NCI-H1417 treated with DMSO at 0.1 percent for 48 hours (cell line): ENCODE measurements at regions not wholly inside any gene's neighbourhood (a gene's known extent, or its start where the extent isn't known, plus 50 kb on each side); places are given as distances from the start of the nearest gene placed in this dataset.
A peak's percentile ranks its signal among the peaks of the same experiment; 100 is the strongest.

Experiments
- DNase-seq: peaks from one replicate; lab custom pipeline; 2025; lab: John Stamatoyannopoulos, UW

GRCh38 chr2:139828011-139828410 lies 1047.8 kb upstream of the NXPH2 start:
- DNase-seq, result no peak

GRCh38 chr2:139825726-139826125 lies 1045.5 kb upstream of the NXPH2 start:
- no peak for DNase-seq

- DNase-seq, result no peak
Observed at GRCh38 chr2:139819273-139819796, 1039.1 kb upstream of the NXPH2 start.

DNA sequence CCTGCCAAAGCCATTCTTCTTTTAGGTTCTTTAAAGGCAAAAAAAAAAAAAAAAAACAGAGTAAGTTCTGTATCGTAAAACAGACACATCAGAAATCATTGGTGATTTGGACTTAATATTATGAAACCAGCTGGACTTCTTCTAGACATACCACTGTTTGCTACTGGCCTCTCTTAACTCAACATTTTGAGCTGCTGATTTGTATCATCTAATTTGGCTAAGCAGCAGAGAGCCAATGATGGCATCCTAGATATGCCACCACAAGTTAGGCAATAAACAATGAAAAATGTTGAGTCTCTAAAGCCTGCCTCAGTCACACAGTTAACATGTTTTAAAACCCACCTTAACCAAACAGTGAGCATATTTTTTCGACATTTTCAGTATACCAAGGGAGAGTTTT lies 1034.3 kb upstream of the NXPH2 start:
- DNase-seq, result no peak

GRCh38 chr2:139813340-139813739 lies 1033.2 kb upstream of the NXPH2 start:
- DNase-seq, result no peak

DNA sequence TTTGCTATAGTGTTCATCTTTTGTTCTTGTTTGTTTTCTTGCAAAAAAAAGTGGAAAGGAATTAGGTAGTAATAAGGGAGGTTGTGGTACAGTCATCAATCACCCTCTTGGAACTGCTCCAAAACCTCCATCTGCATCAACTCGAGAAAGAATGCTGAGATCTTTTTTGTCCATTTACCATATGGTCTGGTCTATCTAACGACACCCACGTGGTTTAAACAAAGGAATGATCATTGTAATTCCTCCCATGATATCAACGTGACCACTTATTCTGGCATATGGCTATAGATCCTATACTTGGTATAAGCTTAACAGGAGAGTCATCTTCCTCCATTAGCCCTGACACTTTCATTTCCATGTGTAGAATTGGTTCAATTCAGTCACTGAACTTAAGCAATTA lies 1025.3 kb upstream of the NXPH2 start:
- peak; percentile 51 for DNase-seq

GRCh38 chr2:139798391-139798790 lies 1018.2 kb upstream of the NXPH2 start:
- no peak for DNase-seq

DNA sequence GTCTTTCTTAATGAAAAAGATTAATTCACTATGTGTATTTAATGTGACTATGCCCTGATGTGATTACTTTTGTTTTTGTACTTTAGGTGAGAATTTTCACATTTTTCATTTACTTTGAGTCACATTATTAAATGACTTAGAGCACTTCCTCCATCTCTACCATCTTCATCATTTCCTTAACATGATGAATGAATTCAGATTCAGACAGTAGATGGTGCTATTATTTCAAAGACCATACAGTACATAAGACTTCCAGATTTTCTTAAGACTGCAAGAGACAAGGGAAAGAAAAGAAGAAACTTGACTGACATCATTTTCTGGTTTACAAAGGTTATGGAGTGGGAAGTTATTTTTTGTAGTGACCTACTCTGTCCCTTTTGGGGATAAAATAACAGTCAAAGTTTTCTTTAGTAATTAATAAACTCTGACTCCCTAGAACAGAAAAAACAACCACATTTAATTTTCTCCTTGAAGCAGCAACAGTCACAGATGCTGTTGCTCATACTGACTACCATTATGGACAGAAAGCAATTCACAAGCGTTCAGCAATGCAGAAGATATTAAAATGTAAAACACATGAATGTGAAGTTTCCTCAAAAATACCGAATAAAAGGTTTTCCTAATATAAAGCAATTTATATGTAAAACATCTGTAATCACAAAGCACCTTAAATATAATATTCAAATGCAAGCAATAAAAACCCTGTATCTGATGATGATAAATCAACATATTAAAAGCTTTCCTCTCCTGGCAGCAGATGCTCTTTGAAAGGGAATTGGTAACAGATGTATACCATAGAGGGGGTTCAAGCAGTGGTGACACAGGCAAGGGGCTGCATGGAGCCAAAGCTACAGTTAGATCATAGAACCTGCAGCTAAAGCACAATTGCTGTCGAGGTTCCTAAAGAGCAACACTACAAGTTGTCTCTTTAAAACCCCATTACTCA lies 1010.9 kb upstream of the NXPH2 start:
- no peak for DNase-seq

GRCh38 chr2:139790136-139790535 lies 1009.9 kb upstream of the NXPH2 start:
- DNase-seq, result no peak

DNA sequence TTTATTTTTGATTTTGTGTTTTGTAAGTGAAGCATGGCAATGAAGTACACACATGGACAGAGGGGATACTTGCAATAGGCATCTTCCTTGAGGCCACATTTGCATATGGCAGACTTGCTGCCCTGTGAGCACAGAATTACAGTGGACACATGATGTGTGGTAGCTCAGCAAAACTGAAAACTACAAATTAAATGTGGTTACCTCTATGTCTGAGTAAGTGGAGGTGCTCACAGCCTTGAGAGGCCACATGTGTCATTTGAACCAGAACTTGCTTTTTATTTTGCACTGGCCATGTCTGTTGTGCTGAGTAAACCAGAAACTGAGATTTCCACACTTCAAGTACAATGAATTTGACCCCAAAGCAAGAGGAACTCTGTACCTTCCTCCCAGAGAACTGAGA lies 998.5 kb upstream of the NXPH2 start:
- DNase-seq, result no peak

DNA sequence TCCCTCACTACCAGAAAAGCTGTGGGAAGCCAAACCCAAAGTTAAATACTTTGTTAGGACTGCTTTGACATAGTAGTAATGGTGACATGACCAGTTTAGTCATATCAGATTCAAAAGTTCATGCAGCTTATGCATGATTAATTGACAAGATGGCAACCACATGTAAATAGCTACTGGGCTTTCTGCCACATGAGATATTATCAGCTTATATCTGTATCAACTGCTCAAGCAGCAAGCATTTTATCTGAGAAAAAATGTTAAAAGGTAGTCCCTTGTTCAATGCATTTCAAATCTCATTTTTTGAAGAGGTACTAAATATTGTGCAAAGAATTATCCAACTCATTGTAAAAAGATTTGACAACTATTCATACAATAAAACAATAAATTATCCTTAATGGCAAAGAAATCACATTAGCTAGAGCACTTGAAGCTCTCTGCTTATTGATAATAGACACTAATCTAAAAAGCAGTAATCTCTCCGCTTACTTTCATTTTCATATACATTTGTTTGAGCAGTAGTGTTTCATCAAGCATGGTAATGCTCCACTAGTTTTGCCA lies 993.6 kb upstream of the NXPH2 start:
- no peak for DNase-seq

GRCh38 chr2:139769633-139770032 lies 989.4 kb upstream of the NXPH2 start:
- DNase-seq, result no peak

GRCh38 chr2:139763705-139764104 lies 983.5 kb upstream of the NXPH2 start:
- DNase-seq, result no peak

- no peak for DNase-seq
Observed at GRCh38 chr2:139759000-139759505, 978.9 kb upstream of the NXPH2 start.

DNA sequence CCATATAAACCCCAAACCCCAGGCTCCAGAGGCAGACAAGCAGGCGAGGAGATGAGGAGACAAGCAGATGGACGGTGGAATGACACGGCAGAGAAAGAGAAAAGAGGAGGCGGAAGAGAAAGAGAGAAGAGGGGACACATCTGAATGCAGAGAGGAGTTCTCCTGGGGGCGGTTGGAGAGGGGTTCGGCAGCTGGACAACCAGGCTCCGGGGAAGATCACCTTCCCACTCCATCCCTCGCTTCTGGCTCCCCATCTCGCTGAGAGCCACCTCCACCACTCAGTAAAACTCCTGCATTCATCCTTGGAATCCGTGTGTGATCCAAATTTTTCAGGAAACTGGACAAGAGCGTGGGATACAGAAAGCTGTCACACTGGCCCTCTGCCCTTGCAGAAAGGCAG lies 966.7 kb upstream of the NXPH2 start:
- DNase-seq, result no peak

DNA sequence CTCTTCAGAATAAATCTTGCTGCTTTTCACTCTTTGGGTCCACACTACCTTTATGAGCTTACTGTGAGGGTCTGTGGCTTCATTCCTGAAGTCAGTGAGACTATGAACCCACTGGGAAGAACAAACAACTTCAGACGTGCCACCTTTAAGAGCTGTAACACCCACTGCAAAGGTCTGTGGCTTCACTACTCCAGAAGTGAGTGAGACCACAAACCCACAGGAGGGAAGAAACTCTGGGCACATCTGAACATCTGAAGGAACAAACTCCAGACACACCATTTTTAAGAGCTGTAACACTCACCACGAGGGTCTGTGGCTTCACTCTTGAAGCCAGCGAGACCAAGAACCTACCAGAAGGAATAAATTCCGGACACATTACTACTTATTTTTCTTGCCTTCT lies 964.1 kb upstream of the NXPH2 start:
- DNase-seq, result no peak

GRCh38 chr2:139742216-139743172 lies 962.3 kb upstream of the NXPH2 start:
- no peak for DNase-seq

DNA sequence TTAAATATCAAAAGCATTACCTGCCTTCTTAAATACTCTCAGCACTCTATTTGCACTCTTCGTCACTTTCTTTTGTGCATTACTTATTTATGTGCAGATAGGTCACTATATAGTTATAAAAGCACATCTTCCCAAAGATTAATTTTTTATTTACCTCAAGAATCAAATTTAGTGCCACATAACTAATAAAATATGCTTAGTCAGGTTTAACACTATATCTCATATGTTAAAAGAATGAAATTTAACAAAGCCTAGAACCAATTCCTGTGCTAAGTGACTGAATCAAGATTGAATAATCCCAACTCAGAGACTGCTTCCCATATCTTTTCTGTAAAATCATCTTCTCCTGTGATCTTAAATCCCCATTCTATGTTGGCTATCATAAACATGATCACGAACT lies 957.5 kb upstream of the NXPH2 start:
- no peak for DNase-seq

DNA sequence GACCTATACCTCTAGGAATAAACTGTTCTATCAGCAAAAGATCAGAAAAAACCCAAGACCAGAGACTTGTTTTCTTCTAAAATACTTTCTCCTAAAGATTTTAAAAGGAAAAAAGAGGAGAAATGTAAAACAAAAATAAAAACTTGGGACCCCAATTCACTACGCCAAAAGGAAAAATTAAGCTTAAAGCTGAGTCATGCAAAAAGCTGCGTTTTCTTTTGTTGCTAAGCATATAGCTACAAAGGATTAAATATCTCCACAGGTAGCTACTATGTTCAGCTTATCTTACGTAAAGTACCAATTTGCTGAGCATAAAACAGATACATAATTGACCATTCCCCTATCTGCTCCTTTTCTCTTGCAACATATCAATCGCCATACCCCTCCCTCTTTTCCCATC lies 950.0 kb upstream of the NXPH2 start:
- no peak for DNase-seq

GRCh38 chr2:139721411-139721995 lies 941.3 kb upstream of the NXPH2 start:
- no peak for DNase-seq

DNA sequence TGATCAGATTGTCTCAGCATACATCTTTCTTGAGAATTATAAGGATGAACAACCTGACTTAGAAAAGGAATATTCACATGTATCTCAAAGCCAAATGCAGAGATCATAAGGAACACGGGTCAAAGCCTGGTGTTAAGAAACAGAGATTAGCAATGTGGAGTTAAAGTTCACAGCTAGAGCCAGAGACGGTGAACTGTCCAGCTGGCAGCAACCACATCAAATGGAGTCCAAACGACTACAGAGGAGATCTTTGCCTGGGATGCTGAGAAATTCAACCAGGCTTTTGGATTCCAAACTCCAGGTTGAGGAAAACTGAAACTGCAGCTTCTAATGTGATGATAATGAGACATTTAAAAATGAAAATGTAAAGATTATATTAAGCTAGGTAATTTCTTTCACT lies 939.9 kb upstream of the NXPH2 start:
- no peak for DNase-seq

DNA sequence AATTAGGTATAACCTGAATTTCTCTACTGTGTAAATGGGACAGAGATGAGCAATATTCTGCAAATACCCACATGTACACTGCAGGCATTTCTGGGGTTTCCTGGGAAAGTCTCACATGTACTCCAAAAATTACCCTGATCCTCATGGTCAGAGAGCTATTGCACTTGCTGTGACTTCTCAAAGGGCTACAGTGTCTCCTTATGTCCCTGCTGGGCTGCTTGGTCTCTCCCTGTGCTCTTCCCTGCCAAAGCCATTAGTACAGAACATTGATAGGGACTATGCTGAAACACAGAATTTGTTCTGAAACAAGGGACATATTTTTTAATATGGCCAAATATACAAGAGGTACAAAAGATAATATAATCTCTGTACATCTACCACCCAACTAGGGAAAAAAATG lies 924.4 kb upstream of the NXPH2 start:
- no peak for DNase-seq
